GM18520 (cell line): ENCODE measurements at regions not wholly inside any gene's neighbourhood (a gene's known extent, or its start where the extent isn't known, plus 50 kb on each side); places are given as distances from the start of the nearest gene placed in this dataset.

ENCODE experiments used
- ATAC-seq: cut with Tn5 transposase; IDR thresholded peaks from one replicate; pipeline ENCODE4 v1.9.1; 2021; ENCODE audit not compliant: unreplicated experiment

DNA sequence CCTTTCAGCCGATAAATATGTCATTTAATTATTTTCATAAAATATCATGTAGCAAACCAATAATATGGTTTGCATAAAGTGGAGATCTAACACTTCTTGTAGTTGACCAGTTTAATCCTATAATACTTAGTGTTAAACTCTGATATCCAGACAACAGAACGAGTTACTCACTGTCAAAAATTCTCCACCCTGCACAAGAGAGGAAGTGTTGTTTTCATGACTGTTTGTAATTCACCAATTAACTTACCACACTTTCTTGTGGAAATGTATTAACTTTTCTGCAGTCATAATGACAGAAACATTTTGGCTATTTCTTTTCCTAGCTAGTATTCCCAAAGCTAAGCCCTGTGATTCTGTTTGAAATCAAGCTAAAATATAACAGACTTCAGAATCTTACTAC, 555.3 kb upstream of the FTMT start:
- no peak for ATAC-seq

DNA sequence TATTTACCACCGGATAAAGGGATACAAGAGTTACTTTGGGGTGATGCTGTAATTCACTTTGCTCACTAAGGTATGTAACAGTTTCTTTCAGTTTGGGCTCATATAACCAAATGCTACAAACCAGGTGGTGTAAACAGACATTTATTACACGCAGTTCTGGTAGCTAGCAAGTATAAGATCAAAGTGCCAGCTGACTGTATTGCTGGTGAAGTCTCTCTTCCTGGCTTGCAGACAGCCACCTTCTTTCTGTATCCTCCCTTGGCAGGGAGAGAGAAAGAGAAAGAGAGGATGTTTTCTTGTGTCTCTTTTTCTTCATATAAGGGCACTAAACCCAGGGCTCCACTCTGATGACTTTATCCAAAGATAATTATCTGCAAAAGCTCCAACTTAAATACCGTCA, 552.5 kb upstream of the FTMT start:
- no peak for ATAC-seq

DNA sequence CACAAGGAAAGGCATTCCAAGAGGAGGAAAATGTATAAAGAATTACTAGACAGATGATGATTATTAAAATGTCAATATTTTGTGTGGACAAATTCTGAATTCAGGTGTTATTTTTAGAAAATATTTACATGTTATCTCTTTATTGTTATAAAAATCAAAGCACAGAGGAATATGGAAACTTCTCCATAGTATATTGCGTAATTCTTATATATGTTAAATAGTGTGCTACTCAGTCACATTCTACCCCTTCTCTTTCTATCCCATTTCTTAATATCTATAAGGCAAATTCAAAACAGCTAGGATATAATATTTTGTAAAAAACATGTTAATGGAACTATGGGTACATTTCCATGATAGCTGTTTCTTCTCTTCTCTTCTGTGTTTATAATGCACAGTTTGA, 546.8 kb upstream of the FTMT start:
- ATAC-seq = no peak

- ATAC-seq = no peak
Observed at GRCh38 chr5:121313886-121314285, 537.8 kb upstream of the FTMT start.

DNA sequence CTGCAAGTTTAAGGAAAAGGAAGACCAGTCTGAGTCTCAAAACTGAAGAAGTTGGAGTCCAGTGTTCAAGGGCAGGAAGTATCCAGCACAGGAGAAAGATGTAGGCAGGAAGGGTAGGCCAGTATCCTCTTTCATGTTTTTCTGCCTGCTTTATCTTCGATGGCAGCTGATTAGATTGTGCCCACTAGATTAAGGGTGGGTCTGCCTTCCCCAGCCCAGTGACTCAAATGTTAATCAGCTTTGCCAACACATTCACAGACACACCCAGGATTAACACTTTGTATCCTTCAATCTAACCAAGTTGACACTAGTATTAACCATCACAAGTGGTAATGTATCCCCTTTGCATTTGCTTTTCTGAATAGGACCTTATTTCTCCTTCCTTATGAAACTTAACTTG, 535.9 kb upstream of the FTMT start:
- ATAC-seq = no peak

GRCh38 chr5:121319292-121319691, 532.4 kb upstream of the FTMT start:
- no peak for ATAC-seq

DNA sequence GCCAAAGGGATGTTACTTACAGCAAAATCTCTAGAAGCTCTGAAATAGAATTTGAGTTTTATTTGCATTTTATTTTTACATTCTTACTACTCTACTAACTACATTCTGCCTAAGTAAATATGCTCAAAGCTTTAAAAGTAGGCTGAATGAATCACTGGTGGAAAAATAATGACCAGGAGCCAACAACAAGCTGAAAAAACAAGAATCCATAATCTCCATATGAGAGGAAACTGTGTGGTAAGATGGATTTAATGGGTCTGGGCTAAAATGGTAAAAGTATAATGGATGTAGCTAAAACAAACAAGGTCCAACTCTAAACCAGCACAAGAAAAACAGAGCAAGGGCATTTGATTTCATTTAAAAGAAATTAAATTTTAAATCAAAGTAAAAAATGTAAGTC, 525.8 kb upstream of the FTMT start:
- ATAC-seq = no peak

GRCh38 chr5:121350181-121350930, 501.3 kb upstream of the FTMT start:
- no peak for ATAC-seq

DNA sequence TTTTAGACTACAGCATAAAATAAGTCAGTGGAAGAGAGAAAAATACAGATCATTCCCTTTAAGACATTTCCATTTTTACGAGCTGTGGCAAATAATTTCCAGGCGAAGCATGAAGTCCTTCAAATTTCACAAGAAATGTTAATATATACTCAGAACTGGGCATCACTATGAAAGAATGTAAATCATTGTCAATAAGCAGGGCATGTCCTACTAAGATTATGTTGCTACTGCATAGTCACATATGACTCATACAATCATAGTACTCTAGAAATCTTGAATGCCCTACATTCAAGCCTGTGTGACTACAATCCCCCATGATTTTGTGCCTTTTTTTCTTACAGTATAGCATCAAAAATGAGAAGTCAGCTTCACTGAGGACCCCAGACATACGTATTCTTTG, 485.2 kb upstream of the FTMT start:
- no peak for ATAC-seq

DNA sequence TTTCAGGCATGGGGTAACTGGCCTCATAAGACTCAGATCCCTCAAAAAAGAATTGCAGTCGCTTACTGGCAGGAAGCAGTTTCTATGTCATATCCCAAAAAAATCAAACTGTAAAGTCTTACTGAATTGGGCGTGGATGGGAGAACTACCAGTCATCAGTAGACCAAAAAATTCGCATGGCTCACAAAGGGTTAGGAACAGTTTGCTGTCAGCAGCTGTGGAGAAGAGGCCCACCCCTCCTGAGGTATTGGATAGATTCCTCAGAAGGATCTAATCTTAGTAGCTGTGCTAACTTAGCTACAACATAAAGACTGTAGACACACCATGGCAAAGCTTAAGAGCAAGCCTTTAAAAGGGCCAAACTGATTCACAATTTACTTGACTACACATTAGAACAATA, 478.3 kb upstream of the FTMT start:
- ATAC-seq = no peak

DNA sequence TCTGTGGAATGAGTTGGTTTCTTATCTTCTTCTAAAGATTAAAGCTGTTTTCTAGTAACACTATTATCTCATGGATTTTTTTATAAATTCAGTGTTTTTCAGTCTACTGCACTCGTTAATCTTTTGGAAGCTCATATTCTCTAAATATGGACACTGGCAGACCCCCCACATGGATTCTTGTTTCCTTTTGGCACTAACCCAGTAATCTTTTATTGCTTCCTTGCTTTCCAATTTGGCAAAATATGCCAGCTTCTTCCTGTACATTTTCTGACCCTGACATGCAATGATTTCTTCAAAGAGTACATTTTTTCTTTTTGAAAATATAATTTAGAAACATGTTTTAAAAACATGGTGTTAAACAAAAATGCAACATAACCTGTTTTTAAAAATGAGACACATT, 474.2 kb upstream of the FTMT start:
- ATAC-seq = no peak

DNA sequence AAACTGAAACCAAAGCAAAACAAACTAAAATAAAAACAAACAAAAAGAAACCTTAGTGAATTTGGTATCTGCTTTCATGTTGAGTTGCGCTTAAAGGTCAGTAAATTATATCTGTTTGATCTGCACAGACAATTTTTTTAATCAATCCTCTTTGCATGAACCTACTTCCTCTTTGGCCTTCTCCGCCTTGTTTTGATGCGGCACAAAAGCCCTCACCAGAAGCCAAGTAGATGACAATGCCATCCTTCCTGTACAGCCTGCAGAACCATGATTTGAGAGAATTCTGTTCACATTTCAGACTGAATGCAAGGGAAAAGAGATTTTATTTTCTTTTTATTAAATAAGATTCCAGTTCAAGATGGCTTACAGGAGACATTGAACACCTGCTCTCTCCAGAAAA, 473.6 kb upstream of the FTMT start:
- no peak for ATAC-seq

- ATAC-seq = no peak
Observed at GRCh38 chr5:121378559-121379359, 472.9 kb upstream of the FTMT start.

- no peak for ATAC-seq
Observed at GRCh38 chr5:121380066-121380465, 471.6 kb upstream of the FTMT start.

GRCh38 chr5:121384359-121384758, 467.3 kb upstream of the FTMT start:
- ATAC-seq = no peak

DNA sequence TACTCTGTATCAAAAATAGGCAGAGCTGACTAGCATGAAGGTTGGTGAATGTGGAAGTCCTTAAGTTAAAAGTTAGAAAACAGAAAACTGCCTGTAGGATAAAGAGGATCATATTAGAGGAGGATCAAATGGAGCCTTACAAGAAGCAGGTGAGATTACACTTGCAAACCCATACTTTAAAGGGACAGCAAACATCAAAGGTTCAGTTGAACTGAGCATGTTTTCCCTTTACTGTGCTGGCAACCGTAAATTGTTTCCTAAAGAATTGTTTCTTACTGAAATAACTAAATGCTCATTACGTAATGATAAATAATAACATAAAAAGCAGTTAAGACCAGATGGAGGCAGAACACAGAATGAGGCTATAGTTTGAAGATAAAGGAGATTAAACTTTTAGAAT, 465.3 kb upstream of the FTMT start:
- no peak for ATAC-seq

- ATAC-seq = no peak
Observed at GRCh38 chr5:121396716-121397115, 455.0 kb upstream of the FTMT start.

DNA sequence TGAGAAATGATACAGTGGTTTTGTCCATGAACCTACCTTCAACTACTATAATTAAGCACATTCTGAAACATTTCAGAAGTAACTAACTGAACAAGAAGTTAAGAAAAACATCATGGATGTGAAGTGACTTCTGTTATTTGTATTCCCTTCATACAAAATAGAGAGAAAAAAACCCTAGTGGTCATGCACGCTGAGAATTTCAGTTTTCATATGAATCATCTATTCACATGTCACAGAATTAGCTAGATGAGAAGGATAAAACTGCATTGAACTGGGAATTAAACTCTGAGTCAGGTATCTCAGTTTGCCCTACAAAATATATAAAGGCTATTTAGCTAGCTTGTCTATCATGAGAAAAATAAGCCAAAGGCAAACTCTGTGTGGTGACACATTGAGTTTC, 451.8 kb upstream of the FTMT start:
- no peak for ATAC-seq

DNA sequence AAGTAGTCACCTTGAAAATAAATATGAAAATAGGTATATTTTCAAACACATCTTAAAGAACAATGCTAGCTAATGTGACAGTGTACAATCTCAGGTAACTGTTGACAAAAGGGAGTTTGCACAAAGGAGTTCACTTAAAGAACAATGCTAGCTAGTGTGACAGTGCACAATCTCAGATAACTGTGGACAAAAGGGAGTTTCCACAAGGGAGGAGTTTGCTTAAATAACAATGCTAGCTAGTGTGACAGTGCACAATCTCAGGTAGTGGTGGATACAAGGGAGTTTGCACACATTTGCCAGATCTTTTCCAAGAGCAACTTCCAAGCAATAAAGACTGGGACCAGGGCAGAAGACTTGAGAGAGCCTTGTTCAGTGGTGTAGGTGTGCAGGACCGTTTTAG, 442.9 kb upstream of the FTMT start:
- no peak for ATAC-seq

- no peak for ATAC-seq
Observed at GRCh38 chr5:121415270-121415669, 436.4 kb upstream of the FTMT start.

GRCh38 chr5:121421646-121422045, 430.0 kb upstream of the FTMT start:
- no peak for ATAC-seq

DNA sequence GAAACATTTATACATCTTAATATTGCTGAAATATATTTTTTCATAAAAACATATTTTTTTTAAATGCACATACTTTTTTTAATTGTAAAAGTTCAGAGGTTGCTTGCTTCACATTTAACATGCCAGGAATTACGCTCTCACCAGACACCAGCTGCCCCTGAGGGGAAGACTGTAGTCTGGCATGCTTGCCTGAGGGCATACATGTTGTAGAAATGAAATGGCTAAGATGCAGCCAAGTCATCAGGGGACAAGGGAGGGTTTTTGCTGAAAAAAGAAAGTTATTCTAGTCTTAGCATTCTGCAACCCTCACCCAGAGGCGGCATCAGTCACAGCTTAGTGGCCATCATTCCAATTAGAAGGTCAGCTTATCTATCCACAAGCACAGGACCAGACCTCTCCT, 426.7 kb upstream of the FTMT start:
- ATAC-seq = no peak

- ATAC-seq = no peak
Observed at GRCh38 chr5:121426153-121426552, 425.5 kb upstream of the FTMT start.
